Raji (cell line): ENCODE measurements at regions not wholly inside any gene's neighbourhood (a gene's known extent, or its start where the extent isn't known, plus 50 kb on each side); places are given as distances from the start of the nearest gene placed in this dataset.

Experiments used
- POLR2A ChIP-seq: IDR thresholded peaks from 2 replicates; pipeline ENCODE4 v1.6.1; 2011; ENCODE audit warnings: low read depth, low read length, control low read depth; ENCODE audit not compliant: insufficient read depth

DNA sequence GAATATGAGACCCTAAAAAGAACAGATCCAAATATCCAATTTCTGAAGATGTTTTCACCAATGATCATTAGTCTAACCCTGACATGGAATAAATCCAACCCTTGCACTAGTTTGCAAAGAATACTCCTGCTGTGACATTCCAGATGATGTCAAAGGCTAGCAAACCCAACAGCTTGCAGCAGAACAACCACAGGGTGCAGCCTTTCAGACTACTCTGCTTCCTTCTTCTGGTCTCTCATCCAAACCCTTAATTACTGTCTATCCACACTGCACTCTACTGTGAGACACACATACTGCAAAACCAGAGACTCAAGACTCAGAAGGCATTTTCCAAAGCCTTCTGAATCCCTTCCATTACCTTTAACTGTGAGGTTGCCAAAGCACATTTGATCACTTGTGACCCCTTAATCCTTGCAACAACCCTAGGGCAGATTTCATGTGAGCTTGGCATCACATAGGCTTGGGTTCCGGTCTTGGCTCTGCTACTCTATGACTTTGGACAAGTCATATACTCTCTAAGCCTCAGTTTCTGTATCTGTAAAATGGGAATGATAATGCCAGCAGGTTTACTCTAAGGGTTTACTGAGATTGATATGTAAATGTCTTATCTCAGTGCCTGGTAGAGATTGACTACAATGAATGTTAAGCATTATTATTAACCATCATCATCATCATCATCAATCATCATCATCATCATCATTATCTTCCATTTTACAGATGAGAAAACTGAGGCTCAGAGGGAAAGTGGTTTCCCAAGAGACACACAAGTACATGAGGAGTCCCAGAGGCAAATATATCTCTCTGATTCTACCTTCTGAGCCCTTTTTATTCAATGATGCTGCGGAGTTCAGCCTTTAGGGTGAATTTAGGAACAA lies 94.5 kb downstream of the SYF2 start:
- TF ChIP-seq POLR2A: no peak

DNA sequence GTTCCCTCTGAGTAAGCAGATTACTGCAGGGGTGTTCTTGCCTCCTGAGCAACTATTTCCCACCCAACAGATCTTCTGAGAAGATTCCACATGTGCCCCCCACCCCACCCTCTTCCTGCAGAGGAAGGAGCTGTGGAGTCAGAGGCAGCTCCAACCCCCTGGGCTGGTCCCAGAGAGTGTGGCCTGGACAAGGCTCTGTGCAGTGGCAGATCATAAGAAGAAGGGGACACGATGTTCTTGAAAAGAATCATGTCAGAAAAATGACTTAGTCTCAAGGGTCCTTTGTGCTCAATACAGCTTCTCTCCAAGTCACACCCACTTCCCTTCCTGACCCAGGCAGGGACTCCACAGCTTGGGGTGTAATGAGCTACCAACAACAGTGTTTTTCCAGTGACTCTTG lies 95.2 kb downstream of the SYF2 start:
- no peak for TF ChIP-seq POLR2A

DNA sequence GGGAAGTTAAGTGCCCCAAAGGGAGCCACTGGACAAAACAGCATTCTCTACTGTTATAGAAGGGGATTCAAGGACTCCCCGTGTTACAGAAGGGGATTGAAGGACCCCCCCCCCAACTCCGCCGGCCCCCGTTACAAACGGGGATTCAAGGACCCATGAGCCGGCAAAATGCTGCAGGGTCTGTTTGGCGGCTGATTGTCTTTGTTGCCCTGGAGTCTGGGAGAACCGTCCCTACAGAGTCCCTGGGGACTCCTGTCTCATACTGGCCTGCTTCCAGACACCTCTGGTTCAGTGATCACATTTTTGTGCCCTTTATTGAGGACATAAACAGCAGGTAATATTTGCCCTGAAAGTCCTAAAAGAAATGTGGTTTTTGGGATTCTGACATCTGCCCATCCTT lies 96.4 kb downstream of the SYF2 start:
- no peak for TF ChIP-seq POLR2A

DNA sequence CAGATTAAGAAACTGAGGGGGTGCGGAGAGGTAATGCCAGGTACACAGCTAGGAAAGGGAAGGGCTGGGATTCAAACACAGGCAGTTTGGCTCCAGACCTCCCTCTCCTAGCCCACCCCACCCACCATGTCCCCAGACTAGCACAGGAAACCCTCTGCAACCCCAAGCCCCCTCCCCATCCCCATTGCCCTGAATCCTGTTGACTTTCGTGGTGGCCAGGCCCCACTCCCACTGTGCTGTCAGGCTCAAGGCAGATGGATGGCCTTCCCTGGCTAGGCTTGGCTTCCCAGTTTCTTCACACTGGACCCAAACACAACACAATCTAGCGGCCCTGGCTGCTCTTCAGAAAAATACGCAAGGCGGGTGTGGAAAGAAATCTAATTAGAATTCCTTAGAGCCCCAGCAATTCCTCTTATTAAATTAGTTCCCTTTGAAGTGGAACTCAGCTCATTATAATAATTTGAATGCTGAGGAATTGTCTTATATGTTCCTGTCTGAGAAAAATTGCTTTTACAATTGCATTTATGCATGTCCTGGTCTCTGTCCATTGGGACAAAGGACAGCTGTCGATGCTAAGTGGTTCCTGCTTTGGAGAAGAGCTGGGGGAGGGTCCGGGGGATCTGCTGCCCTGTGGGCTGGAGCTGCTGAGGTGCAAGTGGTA lies 97.4 kb downstream of the SYF2 start:
- TF ChIP-seq POLR2A: no peak

DNA sequence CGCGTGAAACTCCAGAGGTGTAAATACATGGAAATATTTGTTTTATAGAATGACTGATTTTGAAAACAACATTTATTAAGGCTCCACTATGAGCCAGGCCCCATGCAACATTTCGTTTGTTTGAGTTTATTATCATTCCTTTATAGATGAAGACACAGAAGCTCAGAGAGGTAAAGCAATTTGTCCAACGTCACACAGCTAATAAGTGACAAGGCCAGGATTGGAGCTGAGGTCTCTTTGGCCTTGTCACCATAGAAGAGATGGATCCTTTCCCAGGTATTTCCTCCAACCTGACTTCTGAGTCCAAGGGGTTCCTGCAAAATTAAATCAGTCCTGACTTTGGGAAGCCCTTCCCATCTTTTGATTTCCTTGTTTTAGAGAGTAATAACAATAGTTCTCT lies 98.0 kb downstream of the SYF2 start:
- no peak for TF ChIP-seq POLR2A

DNA sequence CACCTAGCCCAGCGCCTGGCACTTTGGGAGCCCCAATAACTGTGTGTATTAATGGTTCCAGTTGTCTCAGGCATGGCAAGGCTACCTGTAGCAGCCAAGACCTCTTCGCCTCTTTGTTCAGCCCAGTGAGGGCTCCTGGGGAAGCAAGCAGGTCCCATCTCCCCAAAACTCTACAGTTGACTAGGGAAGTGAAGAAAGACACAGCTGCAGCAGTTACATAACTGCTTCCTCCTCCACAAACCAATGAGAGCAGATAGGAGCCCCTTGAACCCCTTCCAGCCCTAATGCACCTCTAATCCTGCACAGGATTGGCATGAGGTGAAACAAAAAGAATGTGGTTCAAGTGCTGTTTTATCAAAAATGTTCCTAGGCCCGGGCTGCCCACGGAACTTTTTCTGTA lies 100.5 kb downstream of the SYF2 start:
- TF ChIP-seq POLR2A: no peak

DNA sequence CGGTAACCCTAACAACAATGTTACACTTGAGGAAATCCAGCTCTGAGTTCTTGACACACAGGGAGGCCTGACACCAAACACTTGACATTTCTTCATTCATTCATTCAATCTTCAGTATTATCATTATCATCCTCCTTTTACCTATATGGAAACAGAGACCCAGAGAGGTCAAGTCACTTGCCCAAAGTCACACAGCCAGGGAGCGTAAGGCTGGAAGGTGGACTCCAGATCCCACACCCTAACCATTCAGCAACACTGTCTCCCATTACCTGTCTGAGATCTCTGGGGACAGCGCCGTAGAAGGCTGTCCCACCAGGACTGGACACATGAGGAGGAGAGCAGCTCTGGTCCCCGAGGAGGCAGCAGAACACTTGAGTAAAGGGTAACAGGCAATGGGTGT lies 101.4 kb downstream of the SYF2 start:
- TF ChIP-seq POLR2A: no peak

DNA sequence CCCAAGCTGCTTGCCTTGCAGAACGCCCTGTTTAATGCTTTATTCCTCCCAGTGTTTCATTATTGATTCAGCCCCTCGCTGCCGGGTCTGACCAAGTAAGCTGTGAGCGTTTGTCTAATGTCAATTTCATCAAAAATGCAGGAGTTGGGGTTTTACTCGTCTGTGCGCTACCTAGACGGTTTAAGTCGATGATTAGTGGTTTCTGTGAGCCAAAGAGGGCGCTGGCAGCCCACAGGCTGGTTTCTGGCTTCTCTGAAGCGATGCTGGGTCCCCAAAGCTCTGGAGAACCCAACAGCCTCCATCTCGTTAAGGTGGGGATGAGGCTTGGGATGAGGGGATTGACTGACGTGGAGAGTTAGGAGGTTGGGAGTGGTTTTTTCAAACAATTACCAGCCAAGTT lies 102.9 kb downstream of the SYF2 start:
- no peak for TF ChIP-seq POLR2A

DNA sequence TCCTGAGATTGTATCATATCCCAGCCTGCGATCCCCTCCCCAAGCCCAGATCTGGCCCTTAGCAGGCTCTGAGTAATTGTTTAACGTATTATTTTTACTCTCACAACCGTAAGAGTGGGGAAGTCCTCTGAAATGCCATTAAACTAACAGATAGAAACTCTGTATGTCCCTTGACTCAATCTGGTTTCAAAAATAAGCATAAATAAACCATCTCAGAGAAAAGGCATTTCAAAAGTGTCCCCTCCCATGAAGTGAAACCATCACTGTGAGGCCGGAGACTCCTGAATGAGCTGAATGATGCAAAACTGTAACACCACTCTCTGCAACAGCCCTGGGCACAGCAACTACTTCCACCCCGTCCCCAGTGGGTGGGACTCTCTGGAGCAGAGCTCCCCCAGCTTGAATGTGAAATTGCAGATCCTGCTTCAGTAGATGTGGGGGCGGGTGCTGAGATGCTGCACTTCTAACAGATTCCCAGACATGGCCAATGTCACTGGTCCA lies 104.1 kb downstream of the SYF2 start:
- no peak for TF ChIP-seq POLR2A

DNA sequence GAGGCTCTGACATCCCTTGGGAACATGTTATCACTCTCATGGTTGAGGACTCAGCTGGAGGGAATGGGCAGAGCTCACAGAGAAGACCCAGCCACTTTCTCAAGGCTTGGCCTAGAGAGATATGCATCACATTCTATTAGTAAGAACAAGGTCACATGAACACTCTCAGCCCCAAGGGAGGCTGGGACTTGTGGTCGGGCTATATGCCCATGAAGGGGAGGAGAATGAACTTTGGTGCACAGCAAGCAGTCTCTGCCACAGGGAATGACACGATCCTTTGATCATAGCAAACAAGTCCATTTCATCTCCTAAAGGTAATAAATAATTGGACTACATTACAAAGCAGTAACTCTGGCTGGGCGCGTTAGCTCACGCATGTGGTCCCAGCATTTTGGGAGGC lies 105.7 kb downstream of the SYF2 start:
- no peak for TF ChIP-seq POLR2A

DNA sequence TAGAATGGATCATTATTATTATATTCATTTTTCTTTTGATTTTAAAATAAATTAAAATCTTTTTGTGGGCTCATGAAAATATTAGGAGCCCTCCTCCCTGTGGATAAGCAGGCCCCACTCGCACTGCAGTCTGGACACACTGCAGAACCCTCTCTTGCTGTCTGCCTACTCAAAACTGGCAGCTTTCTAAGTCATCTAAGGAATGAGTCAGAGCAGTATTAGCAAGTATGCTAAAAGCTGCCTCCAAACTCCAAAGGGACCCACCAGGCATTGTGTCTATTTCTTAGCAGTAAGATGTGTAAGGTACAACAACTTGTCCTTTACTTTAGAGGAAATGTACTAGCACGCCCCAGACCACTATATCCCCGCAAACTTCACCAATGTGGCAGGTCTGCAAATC lies 108.8 kb downstream of the SYF2 start:
- no peak for TF ChIP-seq POLR2A

DNA sequence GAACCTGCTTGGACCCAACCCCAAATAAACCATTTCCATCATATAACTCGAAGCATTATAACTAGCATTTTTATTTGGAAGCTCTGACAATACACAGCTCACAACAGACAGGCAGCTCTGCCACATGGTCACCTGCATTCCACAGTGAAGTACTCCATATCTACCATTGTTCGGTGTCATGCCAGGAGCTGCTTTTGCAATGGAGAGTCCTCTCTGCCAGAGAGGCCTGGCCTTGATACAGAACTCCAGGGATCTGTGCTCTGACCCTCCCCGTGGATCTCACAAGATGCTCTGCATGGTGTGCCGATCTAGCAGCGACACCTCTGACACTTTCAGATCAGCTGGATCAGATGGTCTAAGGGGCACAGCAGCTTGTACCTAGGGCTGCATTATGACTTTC lies 109.6 kb downstream of the SYF2 start:
- TF ChIP-seq POLR2A: no peak

DNA sequence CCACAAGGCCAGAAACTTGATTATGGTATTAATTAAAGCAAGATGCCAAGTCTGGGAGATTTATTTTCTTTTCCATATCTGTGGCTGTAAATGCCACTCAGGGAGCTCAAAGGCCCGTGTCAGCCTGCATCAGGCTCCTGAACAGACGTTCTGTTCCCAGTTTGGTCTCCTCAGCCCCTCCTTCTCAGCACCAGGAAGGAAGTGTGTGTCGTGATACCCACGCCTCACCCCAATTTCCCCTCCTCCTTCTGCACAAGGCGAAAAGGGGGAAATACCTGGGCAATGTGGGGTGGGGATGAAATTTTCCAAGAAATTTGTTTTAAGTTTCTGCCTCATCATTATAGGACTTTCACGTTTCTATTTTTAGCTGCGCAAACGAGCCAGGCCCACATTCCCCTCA lies 112.0 kb downstream of the SYF2 start:
- no peak for TF ChIP-seq POLR2A

DNA sequence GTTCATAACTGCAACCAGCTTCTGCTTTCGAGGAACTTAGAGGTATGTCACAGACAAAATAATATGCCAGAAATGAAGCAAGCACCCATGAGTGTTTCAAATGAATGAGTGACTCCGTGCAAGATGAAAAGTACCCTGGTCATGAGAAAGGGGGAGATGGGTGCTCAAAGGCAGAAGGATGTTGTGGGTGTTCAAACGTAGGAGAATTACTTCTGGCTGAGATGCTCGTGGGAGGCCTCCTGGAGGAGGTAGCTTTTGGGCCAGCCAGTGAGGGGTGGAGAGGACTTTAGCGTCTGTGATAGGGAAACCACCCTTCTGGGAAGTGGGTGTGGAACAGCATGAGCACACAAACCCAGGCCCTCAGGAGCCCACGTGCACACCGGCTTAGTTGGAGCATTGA lies 113.8 kb downstream of the SYF2 start:
- no peak for TF ChIP-seq POLR2A

DNA sequence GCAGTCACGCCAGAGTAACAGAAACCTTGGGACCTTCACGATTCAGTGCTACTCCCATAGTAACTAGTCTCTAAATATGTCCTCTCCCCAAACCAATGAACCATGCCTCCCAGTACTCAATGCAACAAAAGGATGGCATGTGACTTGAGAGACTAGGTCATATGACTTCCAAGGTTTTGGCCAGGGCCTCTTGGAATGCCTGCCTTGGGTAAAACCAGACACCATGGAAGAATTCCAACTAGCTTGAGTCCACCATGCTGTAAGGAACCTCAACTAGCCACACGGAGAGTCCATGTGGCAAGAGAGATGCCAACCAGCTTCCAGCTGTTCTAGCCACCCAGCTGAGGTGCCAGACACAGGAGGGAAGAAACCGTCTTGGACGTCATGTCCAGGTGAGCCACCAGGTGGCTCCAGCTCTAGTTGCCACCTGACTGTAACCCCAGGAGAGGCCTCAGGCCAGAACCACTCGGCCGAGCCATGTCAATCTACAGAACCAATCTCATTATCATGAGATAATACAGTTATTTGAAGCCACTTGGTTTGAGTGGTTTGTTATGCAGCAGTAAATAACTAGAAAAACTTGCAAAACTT lies 115.0 kb downstream of the SYF2 start:
- TF ChIP-seq POLR2A: no peak

DNA sequence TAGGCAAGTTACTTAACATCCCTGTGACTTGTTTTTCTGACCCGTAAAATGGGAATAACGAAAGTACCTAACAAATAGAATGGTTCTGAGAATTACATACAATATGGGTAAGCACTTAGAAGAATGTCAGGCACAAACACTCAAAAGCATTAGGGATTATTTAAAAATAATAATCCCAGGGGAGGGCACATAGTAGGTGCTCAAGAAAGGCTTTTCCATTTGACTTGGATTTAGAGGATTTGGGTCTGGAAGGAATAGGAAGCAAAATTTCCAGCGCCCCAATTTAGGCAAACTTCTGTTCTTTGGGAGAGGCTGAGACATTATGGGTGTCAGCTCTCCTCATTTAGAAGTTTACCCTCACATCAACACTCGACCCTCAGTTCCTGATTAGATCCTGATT lies 115.5 kb downstream of the SYF2 start:
- no peak for TF ChIP-seq POLR2A
